ENCODE measurements at regions not wholly inside any gene's neighbourhood (a gene's known extent, or its start where the extent isn't known, plus 50 kb on each side); places are given as distances from the start of the nearest gene placed in this dataset.
A peak's percentile ranks its signal among the peaks of the same experiment; 100 is the strongest.
"Not testable (repeated sequence)": the region's sequence is repeated elsewhere in the genome, so short reads cannot be mapped to it uniquely, and the experiment has no call there.

DNA sequence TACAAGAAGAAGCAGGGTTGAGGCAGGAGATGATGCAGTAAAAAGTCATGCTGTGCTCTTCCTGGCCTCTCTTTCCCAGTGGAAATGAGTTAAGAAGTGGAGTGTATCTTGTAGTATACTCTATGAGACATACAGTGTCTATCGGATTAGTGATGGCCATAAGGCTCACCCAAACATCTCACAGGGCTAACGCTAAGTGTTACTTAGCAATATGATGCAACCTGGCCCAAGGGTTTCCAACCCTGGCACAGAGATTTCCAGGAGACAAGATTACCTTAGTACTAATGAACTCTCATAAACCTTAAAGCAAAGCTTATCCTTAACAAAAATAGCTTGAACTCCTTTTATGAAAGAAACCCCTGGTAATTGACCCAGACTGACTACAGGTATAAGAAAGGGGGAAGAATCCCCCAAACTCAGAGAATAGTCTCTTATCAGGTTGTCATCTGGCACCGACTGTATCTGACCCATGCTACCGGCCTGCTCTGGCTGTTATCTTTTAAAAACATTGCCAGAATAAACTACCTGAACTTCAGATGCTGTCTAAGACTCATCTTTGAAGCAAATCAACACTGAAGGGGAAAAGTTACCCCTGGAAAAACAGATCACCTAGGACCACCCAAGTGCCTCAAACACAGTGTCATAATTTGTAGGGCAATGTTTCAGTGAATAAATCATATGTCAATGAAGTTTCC lies 1002.0 kb downstream of the REEP3 start:
- intact Hi-C loops (cut with DNase I) = no loop called here
- no peak for DNase-seq

DNA sequence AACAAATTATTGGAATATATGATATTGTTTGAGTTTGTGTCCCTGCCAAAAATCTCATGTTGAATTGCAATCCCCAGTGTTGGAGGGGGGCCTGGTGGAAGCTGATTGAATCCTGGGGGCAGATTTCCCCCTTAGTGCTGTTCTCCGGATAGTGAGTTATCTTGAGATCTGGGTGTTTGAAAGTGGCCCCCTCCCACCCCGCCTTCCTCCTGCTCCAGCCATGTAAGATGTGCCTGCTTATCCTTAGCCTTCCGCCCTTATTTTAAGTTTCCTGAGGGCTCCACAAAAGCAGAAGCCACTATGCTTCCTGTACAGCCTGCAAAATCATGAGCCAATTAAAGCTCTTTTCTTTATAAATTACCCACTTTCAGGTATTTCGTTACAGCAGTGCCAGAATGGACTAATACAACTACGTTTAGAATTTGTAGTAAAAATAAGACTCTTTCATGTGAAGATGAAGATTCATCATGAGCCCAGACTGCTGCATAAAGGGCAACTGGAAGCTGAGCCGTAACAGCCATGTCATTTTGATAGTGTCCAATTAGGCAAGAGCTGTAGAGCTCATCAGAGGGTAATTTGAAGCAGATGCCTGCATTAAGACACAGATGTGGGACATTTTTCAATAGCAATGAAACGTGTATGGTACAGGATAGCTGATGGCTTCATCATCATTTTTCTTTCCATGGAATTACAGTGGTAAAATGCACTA lies 1007.2 kb downstream of the REEP3 start:
- DNase-seq = no peak
- intact Hi-C loops (cut with DNase I) = no loop called here

DNA sequence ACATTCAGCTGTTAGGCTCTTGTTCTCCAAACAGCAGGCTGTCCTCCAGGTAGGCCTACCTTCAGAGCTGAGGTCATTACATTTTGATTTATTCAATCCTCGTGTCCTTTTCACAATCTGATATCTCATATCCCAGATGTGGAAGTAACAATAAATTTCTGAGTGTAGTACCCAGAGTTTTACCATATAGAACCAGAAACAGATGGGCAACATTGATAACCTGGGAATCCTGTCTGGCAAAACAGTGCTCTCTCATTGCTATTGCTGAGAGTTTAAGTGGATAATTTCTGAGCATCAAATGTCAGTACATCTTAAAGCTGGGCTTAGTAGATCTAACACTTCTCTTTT lies 1007.8 kb downstream of the REEP3 start:
- no peak for DNase-seq
- intact Hi-C loops (cut with DNase I) = no loop called here

DNA sequence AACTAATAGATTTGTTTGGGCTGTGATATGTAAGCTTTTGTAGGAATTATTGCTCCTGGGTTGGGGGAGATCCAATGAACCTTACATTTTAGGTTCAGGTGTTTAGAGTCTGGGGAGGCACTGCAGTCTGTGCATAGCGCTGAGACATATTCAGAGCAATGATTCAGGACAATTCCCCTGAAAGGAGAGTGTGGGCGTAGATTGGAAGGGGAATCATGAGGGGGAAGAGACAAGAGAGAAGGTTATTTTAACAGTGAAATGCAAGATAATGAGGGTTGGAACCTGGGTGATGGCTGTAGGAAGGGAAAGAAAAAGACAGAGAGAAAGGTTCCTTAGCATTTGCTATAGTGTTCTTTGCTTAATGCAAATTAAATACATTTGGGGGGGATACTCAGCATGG lies 1013.4 kb downstream of the REEP3 start:
- intact Hi-C loops (cut with DNase I) = no loop called here
- DNase-seq = peak in 26 of 42 donors; percentile 11 to 75 (median 40)

DNA sequence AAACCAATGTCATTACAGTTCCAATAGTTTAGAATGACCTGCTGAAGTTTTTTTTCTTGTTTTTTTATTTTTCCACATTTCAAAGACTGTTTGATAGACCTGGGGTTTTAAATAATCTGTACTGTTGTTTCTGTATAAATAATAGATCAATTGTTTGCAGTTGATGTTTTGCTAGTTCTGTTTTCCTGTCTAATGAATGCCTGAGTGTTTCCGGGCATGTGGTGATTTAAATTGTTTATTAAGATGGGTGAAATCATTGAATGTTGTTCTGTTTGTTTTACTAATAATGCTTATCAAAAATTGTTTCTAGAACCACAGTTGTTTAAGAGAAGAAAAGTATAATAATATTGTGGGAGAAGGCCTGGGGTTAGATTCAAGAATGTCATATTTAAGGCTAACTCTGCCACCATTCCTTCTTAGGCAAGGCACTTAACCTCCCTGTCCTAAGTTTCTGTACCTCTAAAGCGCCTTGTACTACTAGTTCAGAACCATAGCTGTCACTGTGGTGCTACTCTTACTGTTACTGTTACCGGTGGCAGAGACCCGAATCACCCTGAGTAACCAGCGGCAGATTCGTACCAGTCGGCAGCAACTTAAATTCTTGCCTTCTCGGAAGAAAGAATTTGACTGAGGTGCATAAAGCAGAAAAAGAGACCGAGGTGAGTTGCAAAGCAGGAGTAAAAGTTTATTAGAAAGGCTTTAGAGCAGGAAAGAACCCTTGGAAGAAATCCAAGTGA lies 1014.1 kb downstream of the REEP3 start:
- DNase-seq = peak in 8 of 42 donors; percentile 10 to 57 (median 34)
- intact Hi-C loops (cut with DNase I) = no loop called here

DNA sequence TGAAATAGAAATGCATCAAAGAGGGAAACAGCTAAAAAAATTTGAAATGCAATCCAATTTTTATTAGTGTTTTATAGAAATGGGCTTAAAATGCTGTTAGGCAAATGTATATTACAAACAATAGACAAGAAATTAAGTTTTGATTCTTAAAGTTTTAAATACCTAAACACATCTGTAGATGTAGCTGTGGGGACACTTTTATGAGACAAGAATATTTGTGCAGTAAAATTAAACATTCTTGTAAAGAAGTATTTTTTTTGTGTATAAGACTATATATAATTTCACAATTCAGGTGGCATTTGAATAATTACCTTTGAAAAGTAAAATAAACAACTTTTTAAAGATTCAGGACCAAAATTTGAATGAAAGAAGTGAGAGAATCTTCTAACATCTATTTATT lies 1015.9 kb downstream of the REEP3 start:
- intact Hi-C loops (cut with DNase I) = no loop called here
- no peak for DNase-seq

DNA sequence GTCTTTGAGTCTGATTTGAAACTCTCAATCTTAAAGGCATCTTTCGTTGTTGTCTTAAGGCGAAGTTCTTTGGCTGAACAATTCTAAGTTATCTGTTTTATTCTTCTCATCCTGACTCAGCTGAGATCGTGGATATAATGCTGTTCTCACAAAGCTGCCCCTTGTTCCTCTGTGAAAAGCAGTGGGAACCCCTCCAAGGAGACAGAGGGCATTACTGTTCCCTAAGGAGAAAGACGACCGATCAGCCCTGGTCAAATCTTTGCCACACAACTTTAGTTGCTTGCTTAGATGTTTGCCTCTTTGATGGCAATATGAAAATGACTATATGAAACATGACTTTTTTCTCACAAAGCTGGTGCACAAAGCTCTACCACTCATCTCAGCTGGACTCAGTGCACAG lies 1016.7 kb downstream of the REEP3 start:
- intact Hi-C loops (cut with DNase I) = no loop called here
- DNase-seq = peak in 36 of 42 donors; percentile 12 to 80 (median 56)

DNA sequence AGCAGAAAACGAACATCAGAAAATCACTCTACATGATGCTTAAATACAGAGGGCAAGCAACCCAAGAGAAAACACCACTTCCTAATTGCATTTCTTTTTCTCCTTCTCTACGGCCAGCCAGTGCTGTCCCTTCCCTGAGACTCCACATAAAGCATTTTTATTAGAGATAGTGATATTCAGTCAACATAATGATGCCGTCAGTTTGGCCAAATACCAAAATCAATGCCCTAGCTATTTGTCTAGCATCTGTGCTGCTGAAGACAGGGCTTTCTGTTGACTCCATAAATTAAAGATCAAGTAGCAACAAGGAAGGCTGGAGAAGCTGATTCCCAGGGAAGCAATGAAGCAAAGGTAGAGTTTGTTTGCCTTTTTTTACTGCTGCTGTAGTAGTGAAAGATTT lies 1024.9 kb downstream of the REEP3 start:
- no peak for DNase-seq
- intact Hi-C loops (cut with DNase I) = no loop called here

DNA sequence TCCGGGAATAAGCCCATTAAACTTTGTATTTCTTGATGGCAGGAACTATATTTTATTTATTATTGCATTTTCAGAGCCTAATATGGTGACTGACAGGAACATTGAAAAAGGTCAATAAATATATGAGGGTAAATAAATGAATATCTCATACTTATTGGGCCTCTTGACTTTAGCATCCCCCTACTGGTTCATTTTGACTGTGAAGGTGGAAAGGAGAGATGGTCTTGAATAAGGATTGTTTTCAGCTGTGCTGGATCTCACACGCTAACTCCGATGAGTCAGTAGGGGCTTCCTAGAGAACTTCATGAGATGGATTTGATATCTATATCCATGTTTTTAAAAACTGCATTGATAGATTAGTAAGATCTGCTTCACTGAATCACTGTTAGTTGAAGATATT lies 1026.0 kb downstream of the REEP3 start:
- intact Hi-C loops (cut with DNase I) = no loop called here
- no peak for DNase-seq

DNA sequence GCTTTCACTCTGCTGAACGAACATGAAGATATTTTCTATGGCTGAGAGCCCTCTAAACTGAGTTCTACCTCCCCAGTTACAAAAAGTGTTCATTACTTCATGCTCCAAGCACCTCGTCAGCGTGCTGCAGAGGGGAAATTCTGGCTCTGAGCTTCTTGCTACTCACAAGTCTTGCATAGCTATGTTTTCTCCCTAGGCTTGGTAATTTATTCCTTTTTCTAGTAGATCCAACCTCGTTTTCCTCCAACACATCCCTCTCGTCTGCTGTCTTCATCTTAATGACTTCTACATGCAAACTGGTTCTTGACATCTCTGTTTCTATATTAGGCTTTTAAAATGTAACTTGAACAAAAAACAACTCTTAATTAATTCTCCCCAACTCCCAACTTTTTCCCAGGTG lies 1034.5 kb downstream of the REEP3 start:
- intact Hi-C loops (cut with DNase I) = loop anchor here (5.0 kb wide), 1 partner anchor 82 kb away; no protein-coding TSS in a partner anchor
- DNase-seq = peak in 13 of 42 donors; percentile 11 to 73 (median 48)

DNA sequence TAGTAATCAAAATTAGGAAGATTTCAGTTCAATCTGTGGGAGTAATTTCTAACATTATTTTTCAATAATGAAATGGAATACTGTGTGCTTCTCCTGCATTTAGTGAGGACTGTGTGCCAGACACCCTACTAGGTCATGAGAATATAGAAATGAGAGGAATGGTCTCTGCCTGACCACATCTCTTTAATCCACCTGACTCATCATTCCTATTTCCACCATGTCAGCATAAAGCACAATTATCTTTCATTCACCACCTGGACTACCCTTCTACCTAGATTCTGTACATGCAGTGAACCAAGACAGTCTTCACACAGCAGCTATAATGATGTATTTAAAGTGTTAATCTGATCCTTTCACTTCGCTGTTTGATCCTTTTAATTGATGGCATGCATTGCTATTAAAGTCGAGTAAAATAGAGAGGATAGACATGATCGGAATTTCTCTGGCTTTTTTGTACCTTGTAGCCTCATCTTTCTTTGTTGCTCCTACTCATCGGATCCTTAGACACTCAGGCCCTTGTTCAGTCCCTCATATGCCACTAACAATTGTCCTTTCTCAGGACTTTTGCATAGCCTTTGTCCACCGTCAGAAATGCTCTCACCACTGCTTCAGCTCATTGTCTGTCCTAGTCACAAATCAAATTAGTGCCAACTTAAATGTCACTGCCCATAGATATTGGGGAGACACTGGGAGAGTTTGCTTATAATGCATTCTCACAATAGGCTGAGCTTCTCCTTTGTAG lies 1037.1 kb downstream of the REEP3 start:
- DNase-seq = peak in 20 of 42 donors; percentile 21 to 79 (median 45)
- intact Hi-C loops (cut with DNase I) = loop anchor here (5.0 kb wide), 1 partner anchor 79 kb away; no protein-coding TSS in a partner anchor

DNA sequence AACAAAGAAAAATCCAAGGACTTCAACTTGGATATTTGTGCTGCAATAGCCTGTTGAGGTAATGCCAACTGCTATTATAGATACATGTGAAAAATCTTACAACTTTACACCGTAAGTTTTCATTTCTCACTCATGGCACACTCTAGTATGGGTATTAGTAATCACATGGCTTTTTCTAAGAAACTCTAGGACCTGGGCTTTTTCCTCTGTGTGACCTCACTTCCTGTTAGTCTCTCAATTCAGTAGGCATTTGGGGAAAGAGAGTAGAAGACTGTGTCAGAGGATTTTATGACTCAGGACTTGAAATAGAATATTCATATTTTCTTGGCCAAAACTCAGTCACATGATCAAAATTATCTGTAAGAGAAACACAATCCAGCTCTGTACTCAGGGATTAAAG lies 1049.9 kb downstream of the REEP3 start:
- intact Hi-C loops (cut with DNase I) = no loop called here
- DNase-seq = no peak

DNA sequence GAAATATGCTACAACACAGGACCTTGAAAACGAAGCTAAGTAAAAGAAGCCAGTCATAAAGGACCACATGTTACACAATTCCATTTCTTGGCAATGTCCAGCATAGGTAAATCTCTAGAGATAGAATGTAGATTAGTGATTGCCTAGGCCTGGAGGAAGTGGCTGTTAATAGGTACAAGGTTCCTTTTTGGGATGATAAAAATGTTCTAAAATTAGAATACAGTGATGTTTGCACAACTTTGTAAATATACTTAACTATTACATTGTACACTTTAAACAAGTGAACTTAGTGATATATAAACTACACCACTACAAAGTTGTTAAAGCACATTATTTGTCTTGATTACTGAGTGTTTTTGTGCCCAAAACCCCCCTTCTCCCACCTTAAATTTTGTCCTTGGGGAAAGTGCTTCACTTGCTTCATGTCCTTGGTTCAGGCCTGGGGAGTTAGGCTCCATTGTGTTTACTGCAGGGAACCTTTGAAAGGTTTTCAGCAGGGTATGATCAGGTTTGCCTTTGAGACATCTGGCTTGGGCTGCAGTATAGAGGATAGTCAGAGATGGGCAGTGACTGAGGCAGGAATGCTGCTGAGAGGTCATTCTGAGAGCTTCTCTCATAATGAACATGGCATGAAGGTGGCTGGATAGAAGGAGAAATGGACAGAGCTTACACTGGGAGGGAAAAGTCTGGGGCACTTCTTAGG lies 1052.6 kb downstream of the REEP3 start:
- intact Hi-C loops (cut with DNase I) = no loop called here
- DNase-seq = no peak

DNA sequence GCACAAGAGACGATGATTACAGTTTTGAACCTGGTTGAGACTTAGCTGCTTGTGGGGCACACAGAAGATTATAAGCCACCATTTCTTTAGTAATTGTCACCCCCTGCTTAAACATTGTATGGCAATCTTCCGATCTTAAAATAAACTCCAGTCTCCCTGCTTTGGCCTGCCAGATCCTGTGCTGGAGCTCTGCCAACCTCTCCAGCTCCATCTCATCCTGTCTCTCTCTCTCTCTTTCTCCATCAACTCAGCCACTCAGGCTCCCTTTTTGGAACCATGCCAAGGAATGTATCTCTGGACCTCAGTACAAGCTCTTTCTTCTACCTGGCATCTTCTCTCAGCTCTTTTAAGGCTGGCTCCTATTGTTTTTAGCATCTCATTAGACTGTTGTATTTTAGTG lies 1053.2 kb downstream of the REEP3 start:
- peak in 2 of 42 donors; percentile 21 to 36 for DNase-seq
- intact Hi-C loops (cut with DNase I) = no loop called here

DNA sequence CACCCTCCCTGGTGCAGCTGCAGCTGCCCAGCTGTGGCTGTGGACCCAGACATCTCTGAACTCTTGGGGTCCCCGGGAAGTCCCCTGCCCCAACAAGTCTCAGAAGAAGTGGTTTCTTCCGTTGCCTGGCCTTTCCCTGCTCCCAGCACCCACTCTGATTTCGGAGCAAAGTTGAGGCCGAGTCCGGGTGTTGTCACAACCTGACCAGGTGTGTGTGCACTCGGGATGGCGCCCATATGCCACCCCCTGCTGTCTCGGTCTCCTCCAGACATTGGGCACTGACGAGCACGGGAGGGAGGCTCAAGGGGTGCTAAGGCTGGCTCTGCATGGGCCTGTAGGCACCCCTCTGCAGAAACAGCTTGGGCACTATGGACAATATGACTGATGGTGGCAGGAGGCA lies 1055.3 kb downstream of the REEP3 start:
- no peak for DNase-seq
- intact Hi-C loops (cut with DNase I) = no loop called here

DNA sequence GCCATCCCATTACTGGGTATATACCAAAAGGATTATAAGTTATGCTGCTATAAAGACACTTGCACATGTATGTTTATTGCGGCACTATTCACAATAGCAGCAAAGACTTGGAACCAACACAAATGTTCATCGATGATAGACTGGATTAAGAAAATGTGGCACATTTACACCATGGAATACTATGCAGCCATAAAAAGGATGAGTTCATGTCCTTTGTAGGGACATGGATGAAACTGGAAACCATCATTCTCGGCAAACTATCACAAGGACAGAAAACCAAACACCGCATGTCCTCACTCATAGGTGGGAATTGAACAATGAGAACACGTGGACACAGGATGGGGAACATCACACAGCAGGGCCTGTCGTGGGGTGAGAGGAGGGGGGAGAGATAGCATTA lies 1057.6 kb downstream of the REEP3 start:
- intact Hi-C loops (cut with DNase I); DNase-seq: not testable (repeated sequence)

DNA sequence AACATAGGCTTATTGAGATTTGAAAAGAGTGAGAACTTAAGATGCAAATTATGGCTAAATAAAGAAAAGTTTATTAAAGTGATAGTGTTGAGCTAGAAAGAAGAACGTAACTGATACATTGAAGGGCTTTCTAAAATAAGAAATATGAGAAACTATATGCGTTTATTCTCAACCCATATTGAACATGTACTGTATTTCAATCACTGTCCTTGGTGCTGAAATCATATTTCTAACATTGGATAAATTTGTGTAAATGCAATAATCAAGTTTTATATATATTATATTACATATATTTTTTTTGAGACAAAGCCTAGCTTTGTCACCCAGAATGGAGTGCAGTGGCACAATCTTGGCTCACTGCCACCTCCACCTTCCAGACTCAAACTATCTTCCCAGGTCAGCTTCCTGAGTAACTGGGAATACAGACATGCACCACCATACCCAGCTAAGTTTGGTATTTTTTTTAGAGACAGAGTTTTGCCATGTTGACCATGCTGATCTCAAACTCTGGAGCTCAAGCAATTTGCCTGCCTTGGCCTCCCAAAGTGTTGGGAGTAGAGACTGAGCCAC lies 1065.8 kb downstream of the REEP3 start:
- intact Hi-C loops (cut with DNase I) = no loop called here
- DNase-seq = no peak

DNA sequence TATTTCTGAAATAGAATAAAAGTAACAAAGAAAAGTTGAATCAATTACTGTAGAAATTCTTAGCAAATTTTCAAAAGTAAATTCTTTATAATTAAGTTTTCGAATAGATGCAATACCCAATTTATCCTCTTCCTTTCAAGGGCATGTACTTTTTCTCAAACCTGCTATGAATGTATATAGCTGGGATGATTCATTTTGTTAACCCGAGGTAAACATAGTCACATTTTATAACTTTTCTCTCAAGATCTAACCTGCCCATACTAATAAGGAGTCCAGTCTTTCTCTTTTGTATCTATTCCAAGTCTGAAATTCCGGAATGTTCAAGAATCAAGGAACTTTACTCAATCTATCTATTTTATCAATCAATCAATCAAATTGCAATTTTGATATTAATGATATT lies 1072.9 kb downstream of the REEP3 start:
- intact Hi-C loops (cut with DNase I) = no loop called here
- DNase-seq = no peak

DNA sequence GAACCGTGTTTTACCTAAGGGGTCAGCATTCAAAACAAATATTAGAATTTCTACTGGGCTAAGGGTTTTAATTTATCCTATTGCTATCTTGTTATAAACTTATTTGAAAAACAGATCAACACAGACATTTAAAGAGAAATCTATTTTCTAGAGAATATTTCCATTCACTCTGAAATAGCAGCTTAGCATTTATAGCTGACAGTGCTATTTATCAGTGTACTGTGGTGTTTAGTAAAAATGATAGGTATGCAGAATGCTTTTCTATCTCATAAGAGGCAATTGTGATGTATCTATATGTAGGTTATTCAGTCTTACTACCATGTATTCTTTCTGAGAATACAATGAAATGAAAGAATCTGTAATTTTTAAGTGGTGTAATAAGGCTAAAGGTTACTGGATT lies 1077.4 kb downstream of the REEP3 start:
- intact Hi-C loops (cut with DNase I) = no loop called here

More for the DNA sequence above, 1077.4 kb downstream of the REEP3 start:
- no peak for DNase-seq
